ENCODE measurements at regions not wholly inside any gene's neighbourhood (a gene's known extent, or its start where the extent isn't known, plus 50 kb on each side); places are given as distances from the start of the nearest gene placed in this dataset.
"Not testable (repeated sequence)": the region's sequence is repeated elsewhere in the genome, so short reads cannot be mapped to it uniquely, and the experiment has no call there.

DNA sequence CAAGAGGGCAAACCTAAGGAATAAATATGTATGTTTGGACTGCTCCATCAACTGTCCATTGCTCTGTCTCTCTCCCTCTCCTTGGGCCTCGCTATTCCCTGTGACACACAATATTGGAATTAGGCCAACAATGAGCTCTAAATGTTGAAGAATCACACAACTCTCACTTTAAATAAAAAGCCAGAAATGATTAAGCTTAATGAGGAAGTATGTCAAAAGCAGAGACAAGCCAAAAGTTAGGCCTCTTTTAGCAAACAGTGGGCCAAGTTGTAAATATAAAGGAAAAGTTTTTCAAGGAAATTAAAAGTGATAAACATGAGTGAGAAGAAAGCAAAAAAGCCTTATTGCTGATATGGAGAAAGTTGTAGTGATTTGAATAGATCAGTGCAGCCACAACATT is 141.0 kb downstream of the VGLL3 start:
- TF ChIP-seq, protein P1, sequence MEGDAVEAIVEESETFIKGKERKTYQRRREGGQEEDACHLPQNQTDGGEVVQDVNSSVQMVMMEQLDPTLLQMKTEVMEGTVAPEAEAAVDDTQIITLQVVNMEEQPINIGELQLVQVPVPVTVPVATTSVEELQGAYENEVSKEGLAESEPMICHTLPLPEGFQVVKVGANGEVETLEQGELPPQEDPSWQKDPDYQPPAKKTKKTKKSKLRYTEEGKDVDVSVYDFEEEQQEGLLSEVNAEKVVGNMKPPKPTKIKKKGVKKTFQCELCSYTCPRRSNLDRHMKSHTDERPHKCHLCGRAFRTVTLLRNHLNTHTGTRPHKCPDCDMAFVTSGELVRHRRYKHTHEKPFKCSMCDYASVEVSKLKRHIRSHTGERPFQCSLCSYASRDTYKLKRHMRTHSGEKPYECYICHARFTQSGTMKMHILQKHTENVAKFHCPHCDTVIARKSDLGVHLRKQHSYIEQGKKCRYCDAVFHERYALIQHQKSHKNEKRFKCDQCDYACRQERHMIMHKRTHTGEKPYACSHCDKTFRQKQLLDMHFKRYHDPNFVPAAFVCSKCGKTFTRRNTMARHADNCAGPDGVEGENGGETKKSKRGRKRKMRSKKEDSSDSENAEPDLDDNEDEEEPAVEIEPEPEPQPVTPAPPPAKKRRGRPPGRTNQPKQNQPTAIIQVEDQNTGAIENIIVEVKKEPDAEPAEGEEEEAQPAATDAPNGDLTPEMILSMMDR (IDR thresholded peaks at IDR 0.05; ENCODE audit: borderline replicate concordance, insufficient read depth, low read depth, low read length) = no peak
- H3K4me3 ChIP-seq (ENCODE audit: low read depth, low read length) = no peak overlapping the region

DNA sequence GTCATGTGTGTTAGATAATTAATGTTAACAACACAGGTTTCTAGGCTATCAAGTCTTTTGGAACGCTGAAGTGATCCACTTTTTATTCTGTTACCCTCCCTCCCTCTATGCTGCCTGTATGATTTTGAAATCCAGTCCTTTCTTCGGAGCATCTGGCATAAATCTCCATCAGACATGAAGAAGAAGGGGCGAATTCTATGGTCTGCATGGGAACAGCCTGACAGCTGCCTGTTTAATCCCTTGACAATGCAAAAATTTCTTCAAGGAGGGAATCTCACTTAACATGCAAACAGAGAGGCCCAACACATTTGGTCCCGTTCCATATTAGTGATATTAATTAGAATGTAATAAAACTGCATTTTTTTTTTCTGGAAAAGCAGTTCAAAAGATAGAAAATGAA is 145.2 kb downstream of the VGLL3 start:
- TF ChIP-seq, protein P1 (IDR thresholded peaks at IDR 0.05; ENCODE audit: borderline replicate concordance, insufficient read depth, low read depth, low read length) = no peak

DNA sequence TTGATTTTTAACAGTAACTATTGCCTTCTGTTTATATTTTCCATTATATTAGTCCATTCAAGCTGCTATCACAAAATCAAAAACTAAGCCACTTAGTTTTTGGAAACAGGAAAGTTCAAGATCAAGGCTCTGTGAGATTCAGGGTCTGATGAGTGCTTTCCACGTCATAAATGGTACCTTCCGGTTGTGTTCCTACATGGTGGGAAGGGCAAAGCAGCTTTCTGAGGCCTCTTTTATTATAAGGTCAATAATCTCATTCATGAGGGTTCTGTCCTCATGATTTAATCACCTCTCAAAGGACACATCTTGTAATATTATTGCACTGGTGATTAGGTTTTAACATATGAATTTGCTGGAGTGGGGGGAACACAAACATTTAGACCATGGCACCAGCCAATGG is 152.0 kb downstream of the VGLL3 start:
- no peak overlapping the region for H3K4me3 ChIP-seq (ENCODE audit: low read depth, low read length)
- TF ChIP-seq, protein P1 (IDR thresholded peaks at IDR 0.05; ENCODE audit: borderline replicate concordance, insufficient read depth, low read depth, low read length) = no peak

More for the DNA sequence above, 145.2 kb downstream of the VGLL3 start:
- H3K4me3 ChIP-seq (ENCODE audit: low read depth, low read length) = no peak overlapping the region

DNA sequence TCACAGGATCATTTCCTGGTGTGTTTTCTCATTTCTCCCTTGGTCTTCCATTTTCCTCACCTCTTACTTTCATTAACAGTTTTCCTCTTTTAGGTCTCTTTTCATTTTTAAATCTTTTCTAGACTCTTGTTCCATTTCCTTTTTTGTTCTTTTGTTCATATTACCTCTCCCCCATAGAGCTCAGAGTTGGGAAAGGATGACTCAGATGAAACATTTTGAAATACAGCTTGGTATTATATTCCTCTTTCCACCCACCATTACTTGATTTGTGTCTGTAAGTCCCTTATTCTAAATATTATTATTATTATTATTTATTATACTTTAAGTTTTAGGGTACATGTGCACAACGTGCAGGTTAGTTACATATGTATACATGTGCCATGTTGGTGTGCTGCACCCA is 153.1 kb downstream of the VGLL3 start:
- no peak overlapping the region for H3K4me3 ChIP-seq (ENCODE audit: low read depth, low read length)
- TF ChIP-seq, protein P1 (IDR thresholded peaks at IDR 0.05; ENCODE audit: borderline replicate concordance, insufficient read depth, low read depth, low read length) = no peak

DNA sequence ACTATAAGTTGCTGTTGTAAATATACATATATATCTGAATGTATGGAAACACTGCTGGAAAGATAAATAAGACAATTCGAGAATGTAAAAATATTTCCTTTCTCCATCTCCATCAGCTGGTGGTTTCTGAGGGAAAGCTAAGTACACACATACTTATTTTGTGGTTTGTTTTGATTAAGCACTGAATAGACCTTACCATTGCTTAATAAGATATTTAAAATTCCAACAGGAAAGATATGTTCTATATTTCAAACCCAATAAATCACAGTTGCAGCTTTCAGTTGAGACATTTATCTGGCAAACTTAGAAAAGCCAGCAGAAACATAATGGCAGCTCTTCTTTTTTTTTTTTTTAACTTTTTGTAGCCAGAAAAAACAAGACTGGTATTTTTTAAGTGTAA is 160.4 kb downstream of the VGLL3 start:
- no peak overlapping the region for H3K4me3 ChIP-seq (ENCODE audit: low read depth, low read length)
- TF ChIP-seq, protein P1 (IDR thresholded peaks at IDR 0.05; ENCODE audit: borderline replicate concordance, insufficient read depth, low read depth, low read length) = no peak

DNA sequence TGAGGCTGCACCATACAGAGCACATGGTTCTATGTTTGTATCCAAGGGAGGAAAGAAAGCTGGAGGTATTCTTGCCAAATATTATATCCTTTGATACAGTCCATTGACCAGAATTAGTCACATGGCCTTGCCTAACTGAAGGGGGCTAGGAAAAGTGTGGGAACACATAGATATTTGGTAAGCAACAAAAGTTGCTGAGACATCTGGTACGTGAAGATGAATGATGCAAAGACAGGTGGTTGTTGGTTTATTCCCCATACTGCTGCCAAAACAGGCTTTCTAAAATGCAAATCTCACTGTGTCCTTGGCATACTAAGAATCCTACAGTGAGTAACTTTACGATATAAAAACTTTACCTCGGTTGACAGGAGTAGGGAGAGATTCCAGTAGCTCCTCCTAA is 162.2 kb downstream of the VGLL3 start:
- no peak overlapping the region for H3K4me3 ChIP-seq (ENCODE audit: low read depth, low read length)
- TF ChIP-seq, protein P1 (IDR thresholded peaks at IDR 0.05; ENCODE audit: borderline replicate concordance, insufficient read depth, low read depth, low read length) = no peak

DNA sequence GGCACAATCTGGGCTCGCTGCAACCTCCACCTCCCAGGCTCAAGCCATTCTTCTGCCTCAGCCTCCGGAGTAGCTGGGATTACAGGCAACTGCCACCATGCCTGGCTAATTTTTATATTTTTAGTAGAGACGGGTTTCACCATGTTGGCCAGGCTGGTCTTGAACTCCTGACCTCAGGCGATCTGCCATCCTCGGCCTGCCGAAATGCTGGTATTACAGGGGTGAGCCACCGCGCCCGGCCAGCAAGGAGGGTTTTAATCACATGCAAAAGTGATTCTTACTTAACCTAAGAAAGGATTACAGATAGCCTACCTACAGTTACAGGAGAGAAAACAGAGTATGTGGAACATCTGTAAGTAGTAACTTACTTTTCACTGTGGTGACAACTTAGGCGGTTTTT is 163.4 kb downstream of the VGLL3 start:
- not testable (repeated sequence) for H3K4me3 ChIP-seq (ENCODE audit: low read depth, low read length)

DNA sequence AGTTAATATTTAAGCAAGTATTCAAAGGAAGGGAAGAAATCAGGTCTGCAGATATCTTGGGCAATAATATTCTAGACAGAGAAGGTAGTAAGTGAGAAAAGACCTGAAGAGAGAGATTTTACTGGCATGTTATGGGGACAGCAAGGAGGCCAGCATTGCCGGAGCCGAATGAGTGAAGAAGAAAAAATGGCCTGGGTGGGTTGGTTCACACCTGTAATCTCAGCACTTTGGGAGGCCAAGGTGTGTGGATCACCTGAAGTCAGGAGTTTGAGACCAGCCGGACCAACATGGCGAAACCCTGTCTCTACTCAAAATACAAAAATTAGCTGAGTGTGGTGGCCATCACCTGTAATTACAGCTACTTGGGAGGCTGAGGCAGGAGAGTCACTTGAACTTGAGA is 164.7 kb downstream of the VGLL3 start:
- no peak overlapping the region for H3K4me3 ChIP-seq (ENCODE audit: low read depth, low read length)
- TF ChIP-seq, protein P1 (IDR thresholded peaks at IDR 0.05; ENCODE audit: borderline replicate concordance, insufficient read depth, low read depth, low read length) = no peak
